ENCODE measurements at regions not wholly inside any gene's neighbourhood (a gene's known extent, or its start where the extent isn't known, plus 50 kb on each side); places are given as distances from the start of the nearest gene placed in this dataset.
A peak's percentile ranks its signal among the peaks of the same experiment; 100 is the strongest.

GRCh38 chr3:107206945-107207344 lies 170.3 kb upstream of the CCDC54 start:
- H3K36me3 ChIP-seq (ENCODE audit: control insufficient read depth, insufficient read depth, low read length), result no peaks in the 10 kb centered on the region
- H3K27ac ChIP-seq (ENCODE audit: low read length), result no peak overlapping the region
- no peaks in the 10 kb centered on the region for H3K4me1 ChIP-seq (ENCODE audit: control insufficient read depth, insufficient read depth, low read length)

DNA sequence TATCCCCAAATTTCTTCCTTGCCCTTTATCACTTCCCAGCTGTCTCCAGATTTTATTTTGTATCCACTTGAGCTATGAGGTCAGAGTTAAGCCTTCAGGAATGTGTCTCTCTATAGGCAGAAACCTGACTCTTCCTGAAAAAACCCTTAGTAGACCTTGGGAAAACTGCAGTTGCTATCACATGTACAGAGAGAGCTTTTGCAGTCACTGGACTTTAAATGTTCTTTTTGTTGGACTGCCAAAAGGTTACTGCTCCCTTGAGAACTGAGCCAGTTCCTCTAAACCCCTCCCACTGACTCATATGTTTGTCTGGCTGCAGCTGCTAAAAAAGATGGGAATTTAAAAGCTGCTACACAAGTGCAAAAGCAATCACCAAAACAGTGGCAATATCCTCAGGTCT lies 169.1 kb upstream of the CCDC54 start:
- no peaks in the 10 kb centered on the region for H3K4me1 ChIP-seq (ENCODE audit: control insufficient read depth, insufficient read depth, low read length)
- no peaks in the 10 kb centered on the region for H3K9me3 ChIP-seq (ENCODE audit: control insufficient read depth, low read depth, low read length)
- no peaks in the 10 kb centered on the region for H3K36me3 ChIP-seq (ENCODE audit: control insufficient read depth, insufficient read depth, low read length)
- H3K27ac ChIP-seq (ENCODE audit: low read length), result peak overlapping the region; percentile 5
- peak; percentile 42 to 48 for DNase-seq
- H3K27me3 ChIP-seq (ENCODE audit: control insufficient read depth, insufficient read depth, low read length), result no peaks in the 10 kb centered on the region
- no peak overlapping the region for H3K4me3 ChIP-seq (ENCODE audit: low read length)

More at GRCh38 chr3:107206945-107207344, 170.3 kb upstream of the CCDC54 start:
- no peaks in the 10 kb centered on the region for H3K9me3 ChIP-seq (ENCODE audit: control insufficient read depth, low read depth, low read length)
- H3K27me3 ChIP-seq (ENCODE audit: control insufficient read depth, insufficient read depth, low read length), result no peaks in the 10 kb centered on the region
- no peak overlapping the region for H3K4me3 ChIP-seq (ENCODE audit: low read length)
- no peak for DNase-seq

DNA sequence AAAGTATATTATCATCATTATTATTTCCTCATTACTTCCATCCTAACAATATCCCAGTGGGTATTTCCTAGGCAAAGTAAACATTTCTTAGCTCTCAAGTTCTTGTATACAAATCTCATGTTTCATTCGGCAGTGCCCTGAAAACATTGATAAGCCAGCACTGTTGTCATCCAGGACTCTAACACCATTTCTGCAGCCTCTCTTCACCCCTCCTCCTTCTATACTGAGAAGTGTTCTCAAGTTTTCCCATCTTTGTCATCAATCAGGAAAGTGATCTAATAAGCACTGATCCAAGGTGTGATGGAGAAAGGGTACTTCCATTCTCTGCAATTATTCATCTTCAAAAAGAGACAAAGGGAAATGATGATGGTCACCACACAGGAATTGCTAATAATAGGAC lies 168.4 kb upstream of the CCDC54 start:
- no peak for DNase-seq
- Histone ChIP-seq H3K27me3 (ENCODE audit: control insufficient read depth, insufficient read depth, low read length) (no peaks in the 10 kb centered on the region), H3K36me3 (ENCODE audit: control insufficient read depth, insufficient read depth, low read length) (no peaks in the 10 kb centered on the region), H3K4me3 (ENCODE audit: low read length) (no peak overlapping the region), H3K9me3 (ENCODE audit: control insufficient read depth, low read depth, low read length) (no peaks in the 10 kb centered on the region), H3K4me1 (ENCODE audit: control insufficient read depth, insufficient read depth, low read length) (no peaks in the 10 kb centered on the region), H3K27ac (ENCODE audit: low read length) (no peak overlapping the region)
- 33% methylated on average over 1 of the region's 1 CpG for WGBS (ENCODE audit: insufficient coverage, low lambda C conversion rate)

- Histone ChIP-seq H3K9me3 (ENCODE audit: control insufficient read depth, low read depth, low read length) (no peaks in the 10 kb centered on the region), H3K27ac (ENCODE audit: low read length) (no peak overlapping the region), H3K27me3 (ENCODE audit: control insufficient read depth, insufficient read depth, low read length) (no peaks in the 10 kb centered on the region), H3K4me3 (ENCODE audit: low read length) (no peak overlapping the region), H3K4me1 (ENCODE audit: control insufficient read depth, insufficient read depth, low read length) (no peaks in the 10 kb centered on the region), H3K36me3 (ENCODE audit: control insufficient read depth, insufficient read depth, low read length) (no peaks in the 10 kb centered on the region)
- DNase-seq, result no peak
- 83% methylated on average over 1 of the region's 4 CpGs for WGBS (ENCODE audit: insufficient coverage, low lambda C conversion rate)
Measured at GRCh38 chr3:107209302-107209990, 167.8 kb upstream of the CCDC54 start.

GRCh38 chr3:107211608-107212007 lies 165.6 kb upstream of the CCDC54 start:
- no peaks in the 10 kb centered on the region for H3K27me3 ChIP-seq (ENCODE audit: control insufficient read depth, insufficient read depth, low read length)
- DNase-seq, result no peak
- H3K9me3 ChIP-seq (ENCODE audit: control insufficient read depth, low read depth, low read length), result no peaks in the 10 kb centered on the region
- H3K27ac ChIP-seq (ENCODE audit: low read length), result no peak overlapping the region
- no CpG with 5 or more reads among the region's 1 CpG for WGBS (ENCODE audit: insufficient coverage, low lambda C conversion rate)
- no peaks in the 10 kb centered on the region for H3K4me1 ChIP-seq (ENCODE audit: control insufficient read depth, insufficient read depth, low read length)
- H3K4me3 ChIP-seq (ENCODE audit: low read length), result no peak overlapping the region
- no peaks in the 10 kb centered on the region for H3K36me3 ChIP-seq (ENCODE audit: control insufficient read depth, insufficient read depth, low read length)

- H3K27me3 ChIP-seq (ENCODE audit: control insufficient read depth, insufficient read depth, low read length), result no peaks in the 10 kb centered on the region
- 75% methylated on average over 1 of the region's 3 CpGs for WGBS (ENCODE audit: insufficient coverage, low lambda C conversion rate)
- no peak for DNase-seq
- H3K4me1 ChIP-seq (ENCODE audit: control insufficient read depth, insufficient read depth, low read length), result no peaks in the 10 kb centered on the region
- H3K36me3 ChIP-seq (ENCODE audit: control insufficient read depth, insufficient read depth, low read length), result no peaks in the 10 kb centered on the region
- H3K27ac ChIP-seq (ENCODE audit: low read length), result no peak overlapping the region
- H3K9me3 ChIP-seq (ENCODE audit: control insufficient read depth, low read depth, low read length), result no peaks in the 10 kb centered on the region
- H3K4me3 ChIP-seq (ENCODE audit: low read length), result no peak overlapping the region
Measured at GRCh38 chr3:107212618-107213017, 164.6 kb upstream of the CCDC54 start.

DNA sequence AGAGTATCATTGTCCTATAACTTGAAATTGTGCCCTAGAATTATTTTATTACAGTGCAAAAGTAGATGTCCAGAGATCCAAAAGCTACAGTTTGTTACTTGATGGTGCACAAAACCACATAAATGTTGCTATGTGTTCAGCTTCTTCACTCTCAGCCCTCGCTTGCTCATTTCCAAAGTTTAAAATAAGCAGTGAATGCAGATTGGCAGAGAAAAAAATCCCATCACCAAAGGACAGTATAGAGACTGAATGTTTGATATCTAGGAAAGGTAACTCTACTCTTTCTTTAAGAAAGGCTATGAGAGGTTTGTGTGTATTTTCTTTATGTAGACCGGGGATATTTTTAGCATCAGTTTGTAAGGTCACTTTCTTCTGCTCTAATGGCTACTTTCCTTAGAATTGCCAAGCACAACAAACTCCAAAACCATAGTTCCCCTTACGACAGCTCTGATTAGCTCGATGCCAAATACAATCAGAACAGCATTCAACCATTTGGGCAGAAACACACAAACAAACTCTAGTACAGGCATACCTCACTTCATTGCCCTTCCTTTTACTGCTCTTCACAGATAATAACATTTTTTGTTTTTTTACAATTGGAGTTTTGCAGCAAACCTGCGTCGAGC lies 164.1 kb upstream of the CCDC54 start:
- WGBS (ENCODE audit: insufficient coverage, low lambda C conversion rate), result 100% methylated on average over 2 of the region's 6 CpGs
- Histone ChIP-seq H3K4me3 (ENCODE audit: low read length) (no peak overlapping the region), H3K9me3 (ENCODE audit: control insufficient read depth, low read depth, low read length) (no peaks in the 10 kb centered on the region), H3K27ac (ENCODE audit: low read length) (no peak overlapping the region), H3K4me1 (ENCODE audit: control insufficient read depth, insufficient read depth, low read length) (no peaks in the 10 kb centered on the region), H3K36me3 (ENCODE audit: control insufficient read depth, insufficient read depth, low read length) (no peaks in the 10 kb centered on the region), H3K27me3 (ENCODE audit: control insufficient read depth, insufficient read depth, low read length) (no peaks in the 10 kb centered on the region)
- no peak for DNase-seq

DNA sequence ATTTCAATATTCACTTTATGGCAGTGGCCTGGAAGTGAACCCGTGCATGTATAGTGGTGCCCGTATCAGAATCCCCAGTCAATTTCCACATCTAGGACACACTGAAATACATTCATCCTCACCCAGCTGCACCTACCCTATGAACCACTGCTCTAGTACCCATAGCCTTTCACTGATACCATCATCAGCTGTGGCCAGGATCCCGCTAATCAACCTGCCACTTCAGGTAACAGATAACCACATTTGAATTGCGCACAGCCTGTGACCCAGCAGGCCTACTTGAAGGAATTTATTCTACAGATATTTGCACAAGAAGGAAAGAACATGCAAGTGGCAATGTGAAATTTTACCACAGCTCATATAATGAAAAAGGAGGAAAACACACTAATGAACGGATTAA lies 161.0 kb upstream of the CCDC54 start:
- H3K27ac ChIP-seq (ENCODE audit: low read length), result no peak overlapping the region
- no CpG with 5 or more reads among the region's 5 CpGs for WGBS (ENCODE audit: insufficient coverage, low lambda C conversion rate)
- H3K27me3 ChIP-seq (ENCODE audit: control insufficient read depth, insufficient read depth, low read length), result no peaks in the 10 kb centered on the region
- H3K4me3 ChIP-seq (ENCODE audit: low read length), result no peak overlapping the region
- H3K36me3 ChIP-seq (ENCODE audit: control insufficient read depth, insufficient read depth, low read length), result no peaks in the 10 kb centered on the region
- no peak for DNase-seq
- no peaks in the 10 kb centered on the region for H3K4me1 ChIP-seq (ENCODE audit: control insufficient read depth, insufficient read depth, low read length)
- H3K9me3 ChIP-seq (ENCODE audit: control insufficient read depth, low read depth, low read length), result no peaks in the 10 kb centered on the region

- Histone ChIP-seq H3K4me1 (ENCODE audit: control insufficient read depth, insufficient read depth, low read length) (no peaks in the 10 kb centered on the region), H3K27me3 (ENCODE audit: control insufficient read depth, insufficient read depth, low read length) (no peaks in the 10 kb centered on the region), H3K4me3 (ENCODE audit: low read length) (no peak overlapping the region), H3K36me3 (ENCODE audit: control insufficient read depth, insufficient read depth, low read length) (no peaks in the 10 kb centered on the region), H3K27ac (ENCODE audit: low read length) (no peak overlapping the region), H3K9me3 (ENCODE audit: control insufficient read depth, low read depth, low read length) (no peaks in the 10 kb centered on the region)
- WGBS (ENCODE audit: insufficient coverage, low lambda C conversion rate), result no CpG with 5 or more reads among the region's 3 CpGs
- DNase-seq, result no peak
Measured at GRCh38 chr3:107216711-107217110, 160.5 kb upstream of the CCDC54 start.

GRCh38 chr3:107217172-107217571 lies 160.1 kb upstream of the CCDC54 start:
- Histone ChIP-seq H3K9me3 (ENCODE audit: control insufficient read depth, low read depth, low read length) (no peaks in the 10 kb centered on the region), H3K27ac (ENCODE audit: low read length) (no peak overlapping the region), H3K4me3 (ENCODE audit: low read length) (no peak overlapping the region), H3K4me1 (ENCODE audit: control insufficient read depth, insufficient read depth, low read length) (no peaks in the 10 kb centered on the region), H3K27me3 (ENCODE audit: control insufficient read depth, insufficient read depth, low read length) (no peaks in the 10 kb centered on the region), H3K36me3 (ENCODE audit: control insufficient read depth, insufficient read depth, low read length) (no peaks in the 10 kb centered on the region)
- DNase-seq, result no peak
- WGBS (ENCODE audit: insufficient coverage, low lambda C conversion rate), result 100% methylated on average over 1 of the region's 5 CpGs

DNA sequence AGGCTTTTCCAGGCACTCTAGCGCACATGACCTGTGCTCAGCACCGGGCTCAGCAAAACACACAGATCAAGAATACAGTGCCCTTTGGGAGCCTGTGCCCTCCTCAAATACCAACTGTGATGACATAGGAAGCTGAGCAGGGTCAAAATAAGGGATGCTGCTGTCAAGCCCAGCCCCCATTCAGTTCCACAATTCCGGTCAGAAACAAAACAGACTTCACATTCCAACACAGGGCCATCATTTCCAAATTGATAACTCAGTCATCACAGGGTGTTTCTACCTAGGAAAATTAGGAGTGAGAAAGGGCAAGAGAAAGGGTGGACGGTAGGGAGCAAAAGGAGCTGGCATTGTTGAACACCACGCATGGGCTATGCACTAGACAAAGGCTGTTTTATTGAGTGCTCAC lies 158.4 kb upstream of the CCDC54 start:
- no peak for DNase-seq
- H3K27me3 ChIP-seq (ENCODE audit: control insufficient read depth, insufficient read depth, low read length), result no peaks in the 10 kb centered on the region
- no peak overlapping the region for H3K27ac ChIP-seq (ENCODE audit: low read length)
- WGBS (ENCODE audit: insufficient coverage, low lambda C conversion rate), result no CpG with 5 or more reads among the region's 5 CpGs
- no peaks in the 10 kb centered on the region for H3K36me3 ChIP-seq (ENCODE audit: control insufficient read depth, insufficient read depth, low read length)
- no peaks in the 10 kb centered on the region for H3K9me3 ChIP-seq (ENCODE audit: control insufficient read depth, low read depth, low read length)
- H3K4me1 ChIP-seq (ENCODE audit: control insufficient read depth, insufficient read depth, low read length), result no peaks in the 10 kb centered on the region
- no peak overlapping the region for H3K4me3 ChIP-seq (ENCODE audit: low read length)
